ENCODE measurements at regions not wholly inside any gene's neighbourhood (a gene's known extent, or its start where the extent isn't known, plus 50 kb on each side); places are given as distances from the start of the nearest gene placed in this dataset.

- DNase-seq: no peak
Observed at GRCh38 chr10:78526347-78526746, 492.7 kb downstream of the RPS24 start.

- no peak for DNase-seq
Observed at GRCh38 chr10:78527296-78527695, 493.6 kb downstream of the RPS24 start.

- peak; percentile 69 for DNase-seq
Observed at GRCh38 chr10:78528749-78529204, 495.1 kb downstream of the RPS24 start.

- peak; percentile 94 for DNase-seq
Observed at GRCh38 chr10:78529262-78529661, 495.6 kb downstream of the RPS24 start.

- DNase-seq: no peak
Observed at GRCh38 chr10:78531088-78531487, 497.4 kb downstream of the RPS24 start.

- no peak for DNase-seq
Observed at GRCh38 chr10:78532480-78533042, 498.9 kb downstream of the RPS24 start.

- DNase-seq: no peak
Observed at GRCh38 chr10:78533098-78533497, 499.4 kb downstream of the RPS24 start.

GRCh38 chr10:78533776-78534175, 500.1 kb downstream of the RPS24 start:
- no peak for DNase-seq

- no peak for DNase-seq
Observed at GRCh38 chr10:78535716-78536218, 502.1 kb downstream of the RPS24 start.

- DNase-seq: no peak
Observed at GRCh38 chr10:78537018-78537417, 503.4 kb downstream of the RPS24 start.

GRCh38 chr10:78539247-78539766, 505.6 kb downstream of the RPS24 start:
- DNase-seq: no peak

- no peak for DNase-seq
Observed at GRCh38 chr10:78540355-78541076, 506.9 kb downstream of the RPS24 start.

GRCh38 chr10:78541481-78542140, 507.9 kb downstream of the RPS24 start:
- DNase-seq: no peak

GRCh38 chr10:78542141-78542489, 508.5 kb downstream of the RPS24 start:
- DNase-seq: no peak

GRCh38 chr10:78542521-78542920, 508.9 kb downstream of the RPS24 start:
- no peak for DNase-seq

GRCh38 chr10:78543031-78543748, 509.5 kb downstream of the RPS24 start:
- no peak for DNase-seq

GRCh38 chr10:78543749-78544362, 510.2 kb downstream of the RPS24 start:
- DNase-seq: no peak

- DNase-seq: no peak
Observed at GRCh38 chr10:78544423-78545090, 510.9 kb downstream of the RPS24 start.

- DNase-seq: no peak
Observed at GRCh38 chr10:78545756-78546155, 512.1 kb downstream of the RPS24 start.

GRCh38 chr10:78547397-78547796, 513.7 kb downstream of the RPS24 start:
- no peak for DNase-seq

GRCh38 chr10:78547905-78548304, 514.2 kb downstream of the RPS24 start:
- DNase-seq: no peak

- no peak for DNase-seq
Observed at GRCh38 chr10:78548369-78548768, 514.7 kb downstream of the RPS24 start.
